ENCODE measurements at regions not wholly inside any gene's neighbourhood (a gene's known extent, or its start where the extent isn't known, plus 50 kb on each side); places are given as distances from the start of the nearest gene placed in this dataset.

- TF ChIP-seq, protein P1, sequence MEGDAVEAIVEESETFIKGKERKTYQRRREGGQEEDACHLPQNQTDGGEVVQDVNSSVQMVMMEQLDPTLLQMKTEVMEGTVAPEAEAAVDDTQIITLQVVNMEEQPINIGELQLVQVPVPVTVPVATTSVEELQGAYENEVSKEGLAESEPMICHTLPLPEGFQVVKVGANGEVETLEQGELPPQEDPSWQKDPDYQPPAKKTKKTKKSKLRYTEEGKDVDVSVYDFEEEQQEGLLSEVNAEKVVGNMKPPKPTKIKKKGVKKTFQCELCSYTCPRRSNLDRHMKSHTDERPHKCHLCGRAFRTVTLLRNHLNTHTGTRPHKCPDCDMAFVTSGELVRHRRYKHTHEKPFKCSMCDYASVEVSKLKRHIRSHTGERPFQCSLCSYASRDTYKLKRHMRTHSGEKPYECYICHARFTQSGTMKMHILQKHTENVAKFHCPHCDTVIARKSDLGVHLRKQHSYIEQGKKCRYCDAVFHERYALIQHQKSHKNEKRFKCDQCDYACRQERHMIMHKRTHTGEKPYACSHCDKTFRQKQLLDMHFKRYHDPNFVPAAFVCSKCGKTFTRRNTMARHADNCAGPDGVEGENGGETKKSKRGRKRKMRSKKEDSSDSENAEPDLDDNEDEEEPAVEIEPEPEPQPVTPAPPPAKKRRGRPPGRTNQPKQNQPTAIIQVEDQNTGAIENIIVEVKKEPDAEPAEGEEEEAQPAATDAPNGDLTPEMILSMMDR (IDR thresholded peaks at IDR 0.05): no peak
- TF ChIP-seq POLR2A (IDR thresholded peaks at IDR 0.05): no peak
These were observed 105.9 kb upstream of the CREB1 start for GRCh38 chr2:207423886-207424285.

Measured in thyroid gland (tissue), 4 donors.